Upper lobe of right lung (tissue), 1 donor: ENCODE measurements at regions not wholly inside any gene's neighbourhood (a gene's known extent, or its start where the extent isn't known, plus 50 kb on each side); places are given as distances from the start of the nearest gene placed in this dataset.

ENCODE experiments used
- ATAC-seq: fragments of 200-7000 bp; cut with Tn5 transposase; one replicate; pipeline ENCODE4 v1.9.1; 2020; ENCODE audit warnings: mild to moderate bottlenecking, moderate library complexity
- DNase-seq: peaks from one replicate; pipeline ENCODE4 v3.0.0-alpha.2; 2020
- H3K27ac ChIP-seq: fragments of 200-600 bp; one replicate; pipeline ENCODE4 v1.8.0; 2022
- H3K27me3 ChIP-seq: fragments of 200-600 bp; one replicate; pipeline ENCODE4 v1.8.0; 2022; ENCODE audit warnings: mild to moderate bottlenecking
- H3K36me3 ChIP-seq: fragments of 200-600 bp; one replicate; pipeline ENCODE4 v1.8.0; 2022
- H3K4me1 ChIP-seq: fragments of 200-600 bp; one replicate; pipeline ENCODE4 v1.8.0; 2022
- H3K4me3 ChIP-seq: fragments of 200-600 bp; one replicate; pipeline ENCODE4 v1.8.0; 2022; ENCODE audit warnings: mild to moderate bottlenecking
- H3K9me3 ChIP-seq: fragments of 200-600 bp; one replicate; pipeline ENCODE4 v1.8.0; 2022
- intact Hi-C: fragments of 100-400 bp; cut with DNase I; formaldehyde crosslinking; loops from one replicate; pipeline ENCODE4 v1.11.0; 2022
- TF ChIP-seq, protein P1 (sequence below): fragments of 200-600 bp; IDR thresholded peaks from one replicate; pipeline ENCODE4 v1.8.0; 2022; ENCODE audit warnings: antibody characterized with exemption
- donor health status: DM: no; HTN: yes; CAD: no; lungs with severe emphysema.

DNA sequence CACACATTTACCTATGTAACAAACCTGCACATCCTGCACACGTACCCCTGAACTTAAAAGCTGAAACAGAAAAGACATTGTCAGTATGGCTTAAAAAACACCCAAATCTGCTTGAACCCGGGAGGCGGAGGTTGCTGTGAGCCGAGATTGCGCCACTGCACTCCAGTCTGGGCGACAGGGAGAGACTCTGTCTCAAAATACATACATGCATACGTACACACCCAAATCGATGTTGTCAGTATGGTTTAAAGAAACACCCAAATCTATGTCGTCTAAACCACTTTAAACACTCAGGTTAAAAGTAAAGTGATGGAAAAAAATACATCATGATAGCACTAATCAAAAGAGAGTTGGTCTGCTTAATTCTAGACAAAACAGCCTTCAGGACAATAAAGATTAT, 257.5 kb downstream of the RPRM start:
- Histone ChIP-seq H3K9me3 (no peaks in the 10 kb centered on the region), H3K36me3 (no peaks in the 10 kb centered on the region), H3K4me1 (no peaks in the 10 kb centered on the region), H3K4me3 (no peak overlapping the region), H3K27ac (no peak overlapping the region), H3K27me3 (no peaks in the 10 kb centered on the region)
- DNase-seq (no peak), ATAC-seq (no peak)
- intact Hi-C loops = no loop called here
- TF ChIP-seq, protein P1, sequence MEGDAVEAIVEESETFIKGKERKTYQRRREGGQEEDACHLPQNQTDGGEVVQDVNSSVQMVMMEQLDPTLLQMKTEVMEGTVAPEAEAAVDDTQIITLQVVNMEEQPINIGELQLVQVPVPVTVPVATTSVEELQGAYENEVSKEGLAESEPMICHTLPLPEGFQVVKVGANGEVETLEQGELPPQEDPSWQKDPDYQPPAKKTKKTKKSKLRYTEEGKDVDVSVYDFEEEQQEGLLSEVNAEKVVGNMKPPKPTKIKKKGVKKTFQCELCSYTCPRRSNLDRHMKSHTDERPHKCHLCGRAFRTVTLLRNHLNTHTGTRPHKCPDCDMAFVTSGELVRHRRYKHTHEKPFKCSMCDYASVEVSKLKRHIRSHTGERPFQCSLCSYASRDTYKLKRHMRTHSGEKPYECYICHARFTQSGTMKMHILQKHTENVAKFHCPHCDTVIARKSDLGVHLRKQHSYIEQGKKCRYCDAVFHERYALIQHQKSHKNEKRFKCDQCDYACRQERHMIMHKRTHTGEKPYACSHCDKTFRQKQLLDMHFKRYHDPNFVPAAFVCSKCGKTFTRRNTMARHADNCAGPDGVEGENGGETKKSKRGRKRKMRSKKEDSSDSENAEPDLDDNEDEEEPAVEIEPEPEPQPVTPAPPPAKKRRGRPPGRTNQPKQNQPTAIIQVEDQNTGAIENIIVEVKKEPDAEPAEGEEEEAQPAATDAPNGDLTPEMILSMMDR = no peak

DNA sequence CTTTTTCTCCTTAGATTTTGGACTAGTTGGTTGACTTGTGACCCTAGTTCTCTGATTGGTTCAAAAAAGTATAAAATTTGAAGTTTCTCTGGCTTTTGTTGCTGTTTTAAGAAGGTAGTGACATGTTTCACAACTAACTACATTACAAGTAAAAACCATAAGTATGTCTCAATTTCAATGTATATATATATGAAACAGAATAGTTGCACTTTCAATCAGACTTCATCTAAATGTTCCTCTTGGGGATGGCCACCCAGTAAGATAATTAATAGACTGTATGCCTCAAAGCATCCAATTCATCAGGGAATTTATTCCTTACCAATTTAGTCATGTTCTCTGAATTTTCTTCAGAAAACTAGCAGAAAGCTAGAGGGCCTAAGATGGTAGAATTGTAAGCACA, 259.7 kb downstream of the RPRM start:
- no peak for ATAC-seq
- intact Hi-C loops = no loop called here

DNA sequence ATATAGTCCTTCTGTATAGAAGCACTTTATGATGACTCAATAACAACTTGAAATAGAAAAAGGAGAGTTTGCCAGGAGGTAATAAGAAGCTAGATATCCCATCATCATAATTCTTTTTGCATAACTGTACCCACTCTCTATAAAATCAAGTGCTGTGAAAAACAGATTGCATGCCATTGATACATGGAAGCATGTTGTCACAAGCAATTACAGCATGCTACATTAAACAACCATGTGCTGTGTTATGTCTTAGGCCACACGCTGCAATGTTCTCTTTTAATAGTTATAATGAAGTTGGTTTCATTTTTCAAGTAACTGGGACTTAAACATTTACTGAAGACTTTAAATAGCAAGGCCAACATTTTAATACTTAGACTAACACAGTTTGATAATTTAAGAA, 264.2 kb downstream of the RPRM start:
- TF ChIP-seq, protein P1 = no peak
- Histone ChIP-seq H3K9me3 (no peaks in the 10 kb centered on the region), H3K36me3 (no peaks in the 10 kb centered on the region), H3K4me3 (no peak overlapping the region), H3K27me3 (no peaks in the 10 kb centered on the region), H3K4me1 (no peaks in the 10 kb centered on the region), H3K27ac (no peak overlapping the region)
- no peak for ATAC-seq
- intact Hi-C loops = no loop called here
- DNase-seq = no peak

More for the DNA sequence above, 259.7 kb downstream of the RPRM start:
- Histone ChIP-seq H3K27me3 (no peaks in the 10 kb centered on the region), H3K4me1 (no peaks in the 10 kb centered on the region), H3K36me3 (no peaks in the 10 kb centered on the region), H3K9me3 (no peaks in the 10 kb centered on the region), H3K4me3 (no peak overlapping the region), H3K27ac (no peak overlapping the region)
- DNase-seq = no peak
- TF ChIP-seq, protein P1 = no peak

DNA sequence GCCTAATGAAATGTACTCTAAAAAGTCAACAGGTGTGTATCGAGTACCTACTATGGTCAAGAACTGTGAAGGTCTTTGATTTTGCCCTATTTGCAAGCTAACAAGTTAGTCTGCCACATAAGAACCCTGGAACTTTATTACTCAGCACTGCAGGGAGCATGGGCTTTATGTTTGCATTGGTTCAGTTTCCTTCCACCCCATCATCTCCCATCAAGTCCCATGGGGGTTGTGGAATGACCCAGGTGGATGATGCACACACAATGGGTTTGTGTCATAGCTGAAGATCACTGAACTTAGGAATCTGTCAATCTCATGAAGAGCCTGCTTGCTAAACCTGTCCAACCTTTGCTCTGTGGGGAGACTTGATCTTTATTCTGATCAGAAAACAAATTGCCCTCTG, 265.5 kb downstream of the RPRM start:
- TF ChIP-seq, protein P1 = no peak
- intact Hi-C loops = no loop called here
- Histone ChIP-seq H3K27ac (no peak overlapping the region), H3K27me3 (no peaks in the 10 kb centered on the region), H3K4me1 (no peaks in the 10 kb centered on the region), H3K9me3 (no peaks in the 10 kb centered on the region), H3K4me3 (no peak overlapping the region), H3K36me3 (no peaks in the 10 kb centered on the region)
- ATAC-seq (no peak), DNase-seq (no peak)

DNA sequence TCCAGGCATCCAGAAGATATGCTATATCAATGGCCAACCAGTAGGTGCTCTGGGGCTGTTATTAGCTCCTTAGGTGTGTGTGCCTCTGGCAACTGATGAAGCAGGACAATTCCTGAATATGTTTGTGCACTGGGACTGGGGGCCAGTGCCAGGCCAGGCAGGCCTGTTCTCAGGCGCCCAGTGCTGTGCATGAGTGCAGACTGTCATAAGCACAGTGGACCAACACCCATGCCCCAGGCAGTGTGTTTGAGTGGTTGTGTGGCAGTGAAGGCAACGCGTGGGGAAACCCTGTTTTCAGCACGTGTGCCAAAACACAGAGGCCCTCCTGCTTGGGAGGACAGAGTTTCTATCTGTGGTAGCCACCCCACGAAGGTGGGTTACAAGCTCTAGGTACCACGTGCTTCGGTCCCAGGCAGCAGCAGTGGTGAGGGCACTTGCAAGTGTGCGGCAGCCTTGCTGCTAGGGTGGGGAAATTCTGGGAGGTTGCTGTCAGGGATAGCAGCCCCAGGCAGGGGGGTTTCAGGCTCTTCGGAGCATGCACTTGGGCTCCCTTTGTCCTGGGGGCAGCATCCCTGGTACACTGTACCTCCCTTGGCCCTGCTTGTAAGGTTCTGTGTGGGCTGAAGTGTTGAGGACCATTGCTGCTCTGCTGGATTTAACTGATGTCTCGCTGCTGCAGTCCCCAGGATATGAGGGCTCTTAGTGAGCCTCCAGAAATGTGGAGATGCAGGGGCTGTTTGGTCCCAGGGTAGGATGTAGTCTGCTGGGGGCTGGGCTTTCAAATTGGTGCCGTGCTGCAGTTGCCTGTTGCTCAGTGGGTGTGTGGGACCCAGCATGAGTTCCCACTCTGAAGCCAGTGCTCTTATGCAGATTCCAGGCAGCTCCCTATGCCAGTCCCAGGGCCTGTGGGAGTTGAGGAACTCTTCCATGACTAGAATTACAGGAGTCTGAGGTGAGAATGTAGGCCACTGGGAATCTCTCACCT, 280.9 kb downstream of the RPRM start:
- ATAC-seq (peak; percentile 18), DNase-seq (no peak)
- no peak overlapping the region for H3K4me3 ChIP-seq
- H3K27ac ChIP-seq = no peak overlapping the region
- no peaks in the 10 kb centered on the region for H3K27me3 ChIP-seq
- H3K36me3 ChIP-seq = no peaks in the 10 kb centered on the region
- intact Hi-C loops = no loop called here
- no peaks in the 10 kb centered on the region for H3K4me1 ChIP-seq
- no peaks in the 10 kb centered on the region for H3K9me3 ChIP-seq
- TF ChIP-seq, protein P1 = no peak
